ENCODE measurements at regions not wholly inside any gene's neighbourhood (a gene's known extent, or its start where the extent isn't known, plus 50 kb on each side); places are given as distances from the start of the nearest gene placed in this dataset.

- TF ChIP-seq CTCF (IDR thresholded peaks at IDR 0.05) (no peak), POLR2AphosphoS5 (IDR thresholded peaks at IDR 0.05) (no peak), POLR2A (IDR thresholded peaks at IDR 0.05) (no peak)
Measured at GRCh38 chr18:78827141-78827540, 152.5 kb upstream of the SALL3 start.
